ENCODE measurements at regions not wholly inside any gene's neighbourhood (a gene's known extent, or its start where the extent isn't known, plus 50 kb on each side); places are given as distances from the start of the nearest gene placed in this dataset.

- no peak for TF ChIP-seq Cebpa-rat (IDR thresholded peaks at IDR 0.05)
- no peaks in the 10 kb centered on the region for H3K9me3 ChIP-seq
- H3K4me1 ChIP-seq: no peaks in the 10 kb centered on the region
These were observed 157.9 kb upstream of the GRIP1 start for GRCh38 chr12:66836623-66837310.

DNA sequence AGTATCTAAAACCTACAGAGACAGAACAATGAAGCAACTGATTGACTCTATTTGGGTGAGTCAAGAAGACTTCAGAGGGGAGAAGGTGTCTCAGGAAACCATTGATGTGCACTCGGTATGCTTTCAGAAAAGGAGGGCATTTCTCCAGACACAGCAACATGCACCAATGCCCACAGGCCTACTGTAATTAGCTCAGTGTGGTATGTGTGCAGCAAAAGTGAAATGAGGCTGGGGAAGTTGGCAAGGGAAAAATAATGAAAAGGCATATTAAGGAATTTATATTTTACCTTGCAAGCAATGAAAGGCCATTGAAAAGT, 158.4 kb upstream of the GRIP1 start:
- no peaks in the 10 kb centered on the region for H4K20me1 ChIP-seq
- H3K9me3 ChIP-seq: no peaks in the 10 kb centered on the region
- H3K27me3 ChIP-seq: no peaks in the 10 kb centered on the region
- TF ChIP-seq Cebpa-rat (IDR thresholded peaks at IDR 0.05): no peak
- no peak overlapping the region for H3K27ac ChIP-seq
- H3K9ac ChIP-seq: no peak overlapping the region
- no peaks in the 10 kb centered on the region for H3K36me3 ChIP-seq
- H3K4me3 ChIP-seq: no peak overlapping the region
- no peaks in the 10 kb centered on the region for H3K4me1 ChIP-seq
- H3K4me2 ChIP-seq: no peak overlapping the region

More at GRCh38 chr12:66836623-66837310, 157.9 kb upstream of the GRIP1 start:
- no peaks in the 10 kb centered on the region for H3K27me3 ChIP-seq
- H3K4me2 ChIP-seq: no peak overlapping the region
- no peaks in the 10 kb centered on the region for H4K20me1 ChIP-seq
- no peak overlapping the region for H3K4me3 ChIP-seq
- no peak overlapping the region for H3K27ac ChIP-seq
- no peaks in the 10 kb centered on the region for H3K36me3 ChIP-seq
- H3K9ac ChIP-seq: no peak overlapping the region

DNA sequence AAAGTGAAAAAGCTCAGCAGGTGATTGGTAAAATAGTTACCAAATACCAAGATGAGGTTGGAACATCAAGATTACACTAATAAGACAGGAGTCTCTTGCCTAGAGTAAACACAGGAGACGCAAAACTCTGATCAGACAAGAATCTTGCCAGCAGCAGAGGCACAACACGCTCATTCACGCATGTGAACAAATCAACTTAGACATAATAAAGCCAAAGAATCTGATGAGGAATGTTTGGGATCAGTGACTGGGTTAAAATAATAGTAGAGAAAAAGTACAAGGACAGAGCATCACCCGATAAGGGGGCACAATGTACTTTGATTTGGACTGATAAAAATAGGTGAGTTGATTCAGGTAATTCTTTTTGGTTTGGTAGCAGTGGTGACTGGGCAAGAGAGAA, 159.5 kb upstream of the GRIP1 start:
- H3K4me1 ChIP-seq: no peaks in the 10 kb centered on the region
- H3K27ac ChIP-seq: no peak overlapping the region
- no peaks in the 10 kb centered on the region for H3K9me3 ChIP-seq
- H3K4me2 ChIP-seq: no peak overlapping the region
- H3K4me3 ChIP-seq: no peak overlapping the region
- no peaks in the 10 kb centered on the region for H4K20me1 ChIP-seq
- H3K36me3 ChIP-seq: no peaks in the 10 kb centered on the region
- no peaks in the 10 kb centered on the region for H3K27me3 ChIP-seq
- H3K9ac ChIP-seq: no peak overlapping the region
- TF ChIP-seq Cebpa-rat (IDR thresholded peaks at IDR 0.05): no peak

- no peaks in the 10 kb centered on the region for H3K27me3 ChIP-seq
- no peaks in the 10 kb centered on the region for H3K36me3 ChIP-seq
- peaks cover 10% of the 10 kb centered on the region; the same call in 1 of the 2 replicates for H3K4me1 ChIP-seq
- H3K9ac ChIP-seq: no peak overlapping the region
- no peak overlapping the region for H3K27ac ChIP-seq
- no peak overlapping the region for H3K4me3 ChIP-seq
- no peaks in the 10 kb centered on the region; the same call in 1 of the 2 replicates for H4K20me1 ChIP-seq
- H3K9me3 ChIP-seq: no peaks in the 10 kb centered on the region
- TF ChIP-seq Cebpa-rat (IDR thresholded peaks at IDR 0.05): no peak
- no peak overlapping the region for H3K4me2 ChIP-seq
These were observed 170.1 kb upstream of the GRIP1 start for GRCh38 chr12:66848967-66849366.

- H4K20me1 ChIP-seq: no peaks in the 10 kb centered on the region; the same call in 1 of the 2 replicates
- no peaks in the 10 kb centered on the region for H3K36me3 ChIP-seq
- no peak for TF ChIP-seq Cebpa-rat (IDR thresholded peaks at IDR 0.05)
- H3K4me1 ChIP-seq: peaks cover 10% of the 10 kb centered on the region; the same call in 1 of the 2 replicates
- H3K4me2 ChIP-seq: no peak overlapping the region
- H3K9me3 ChIP-seq: no peaks in the 10 kb centered on the region
- no peak overlapping the region for H3K27ac ChIP-seq
- H3K9ac ChIP-seq: no peak overlapping the region
- H3K4me3 ChIP-seq: no peak overlapping the region
- H3K27me3 ChIP-seq: no peaks in the 10 kb centered on the region
These were observed 172.3 kb upstream of the GRIP1 start for GRCh38 chr12:66851134-66851533.

DNA sequence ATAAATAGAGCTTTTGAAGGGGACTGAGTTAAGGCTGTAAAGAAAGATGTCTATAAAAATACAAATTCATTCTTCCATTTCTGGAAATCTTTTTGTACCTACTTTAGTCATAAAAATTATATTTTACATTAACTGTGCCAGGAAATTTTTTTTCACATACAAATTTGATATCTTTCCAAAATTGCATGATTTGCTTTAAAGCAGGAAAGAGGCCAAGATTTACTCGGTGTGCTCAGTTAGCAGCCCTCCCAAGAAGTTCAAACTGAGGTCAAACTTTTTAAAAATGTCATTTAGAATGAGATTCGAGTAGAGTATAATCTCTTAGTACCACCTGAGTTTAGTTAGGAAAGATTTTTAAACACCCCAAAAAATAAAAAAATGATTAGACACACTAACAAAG, 173.2 kb upstream of the GRIP1 start:
- no peaks in the 10 kb centered on the region for H3K36me3 ChIP-seq
- H3K4me3 ChIP-seq: no peak overlapping the region

GRCh38 chr12:66852765-66853164, 173.9 kb upstream of the GRIP1 start:
- no peaks in the 10 kb centered on the region for H3K9me3 ChIP-seq
- peaks cover 4% of the 10 kb centered on the region; the same call in 1 of the 2 replicates for H3K4me1 ChIP-seq
- no peak overlapping the region for H3K9ac ChIP-seq
- no peaks in the 10 kb centered on the region for H3K27me3 ChIP-seq
- no peak overlapping the region for H3K4me3 ChIP-seq
- no peaks in the 10 kb centered on the region for H4K20me1 ChIP-seq
- H3K36me3 ChIP-seq: no peaks in the 10 kb centered on the region
- no peak for TF ChIP-seq Cebpa-rat (IDR thresholded peaks at IDR 0.05)
- H3K27ac ChIP-seq: no peak overlapping the region
- H3K4me2 ChIP-seq: no peak overlapping the region

More for the DNA sequence above, 173.2 kb upstream of the GRIP1 start:
- no peak overlapping the region for H3K9ac ChIP-seq
- H3K4me2 ChIP-seq: no peak overlapping the region
- H3K27me3 ChIP-seq: no peaks in the 10 kb centered on the region
- H3K9me3 ChIP-seq: no peaks in the 10 kb centered on the region
- no peak for TF ChIP-seq Cebpa-rat (IDR thresholded peaks at IDR 0.05)
- no peaks in the 10 kb centered on the region for H4K20me1 ChIP-seq
- H3K4me1 ChIP-seq: peaks cover 4% of the 10 kb centered on the region; the same call in 1 of the 2 replicates
- no peak overlapping the region for H3K27ac ChIP-seq

DNA sequence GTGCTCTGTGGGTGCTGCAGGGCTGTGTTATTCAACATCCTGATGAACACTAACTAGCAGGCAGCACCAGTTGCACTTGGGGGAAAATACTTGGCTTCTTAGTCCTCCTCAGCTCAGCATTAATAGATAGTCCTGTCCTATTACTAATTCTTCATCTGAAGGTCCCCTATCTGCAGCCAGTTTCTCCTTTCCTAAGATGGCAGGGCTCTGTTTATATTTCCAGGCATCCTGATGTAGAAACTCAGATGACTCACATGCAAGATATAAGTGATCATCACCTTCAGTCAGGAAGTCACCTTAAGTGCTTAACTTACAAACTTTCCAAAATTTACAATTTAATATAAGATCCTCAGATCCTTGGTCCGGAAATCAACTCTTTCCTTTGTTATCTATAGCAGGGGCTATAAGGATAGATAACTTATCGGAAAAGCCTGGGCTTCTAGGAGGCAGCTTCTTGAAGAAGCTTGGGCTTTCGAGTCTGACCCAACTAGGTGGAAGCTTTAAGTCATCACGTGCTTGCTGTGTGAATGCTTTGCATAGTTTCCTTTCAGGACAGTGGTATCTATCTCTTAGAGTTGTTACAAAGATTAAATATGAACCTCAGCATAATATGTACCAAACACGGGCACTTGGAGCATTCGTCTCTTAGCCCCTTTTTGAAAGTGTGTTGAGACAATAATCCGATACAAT, 181.0 kb upstream of the GRIP1 start:
- no peak overlapping the region for H3K27ac ChIP-seq
- H3K27me3 ChIP-seq: no peaks in the 10 kb centered on the region
- H3K4me3 ChIP-seq: no peak overlapping the region
- H3K9ac ChIP-seq: no peak overlapping the region
- TF ChIP-seq Cebpa-rat (IDR thresholded peaks at IDR 0.05): no peak
- no peaks in the 10 kb centered on the region for H3K9me3 ChIP-seq
- no peaks in the 10 kb centered on the region for H3K4me1 ChIP-seq
- no peak overlapping the region for H3K4me2 ChIP-seq
- no peaks in the 10 kb centered on the region for H4K20me1 ChIP-seq
- no peaks in the 10 kb centered on the region for H3K36me3 ChIP-seq

DNA sequence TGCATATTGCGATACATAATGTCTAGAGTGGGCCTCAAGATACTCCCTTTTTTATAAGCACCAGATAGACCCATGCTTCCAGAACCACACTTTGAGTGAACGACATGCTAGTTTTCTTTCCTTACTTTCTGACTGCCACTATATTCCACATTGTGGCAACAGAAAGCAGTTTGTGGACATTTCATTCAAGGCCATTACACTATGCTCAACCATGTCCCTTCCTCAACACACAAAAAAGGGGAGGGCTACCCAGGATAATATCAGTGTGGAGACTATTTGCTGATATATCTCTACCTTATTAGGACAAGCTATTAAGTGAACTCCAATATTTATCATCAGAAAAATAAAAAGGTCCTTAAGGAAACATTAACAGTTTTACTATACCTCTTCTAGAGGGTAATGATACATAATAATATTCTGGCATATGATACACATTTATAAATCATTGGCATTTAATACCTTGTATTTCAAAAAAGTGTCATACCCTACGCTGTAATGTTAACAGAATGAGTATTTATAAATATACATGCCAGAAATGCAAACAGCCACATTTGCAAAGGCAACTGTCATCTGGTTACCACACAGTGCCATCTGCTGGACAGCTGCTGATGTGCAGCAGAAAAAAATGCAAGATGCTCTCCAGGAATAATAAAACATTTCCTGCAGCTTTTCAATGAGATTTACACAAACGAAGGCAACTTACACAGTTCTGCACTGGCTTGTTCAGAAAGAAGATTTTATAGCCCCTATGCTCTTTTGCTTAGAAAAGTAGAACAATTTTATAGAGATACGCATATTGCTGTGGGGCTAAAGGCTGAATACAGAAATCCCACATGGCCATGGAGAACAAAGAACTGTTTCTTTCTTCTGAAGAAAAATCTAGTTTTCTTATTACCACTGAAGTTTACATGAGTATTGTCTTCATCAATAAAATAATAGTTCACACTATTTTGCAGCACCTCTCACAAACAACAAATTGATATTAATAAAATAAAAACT, 182.2 kb upstream of the GRIP1 start:
- H3K27me3 ChIP-seq: no peaks in the 10 kb centered on the region
- no peak overlapping the region for H3K4me2 ChIP-seq
- no peaks in the 10 kb centered on the region for H3K9me3 ChIP-seq
- no peaks in the 10 kb centered on the region for H4K20me1 ChIP-seq
- no peaks in the 10 kb centered on the region for H3K36me3 ChIP-seq
- no peak overlapping the region for H3K9ac ChIP-seq
- TF ChIP-seq Cebpa-rat (IDR thresholded peaks at IDR 0.05): no peak
- H3K27ac ChIP-seq: no peak overlapping the region
- no peak overlapping the region for H3K4me3 ChIP-seq
- no peaks in the 10 kb centered on the region for H3K4me1 ChIP-seq
